CD4-positive, alpha-beta T cell (primary cell): ENCODE measurements at regions not wholly inside any gene's neighbourhood (a gene's known extent, or its start where the extent isn't known, plus 50 kb on each side); places are given as distances from the start of the nearest gene placed in this dataset.

Experiments
- ATAC-seq: fragments of 200-7000 bp; cut with Tn5 transposase; one replicate; pipeline ENCODE4 v1.10.0; 2022; ENCODE audit warnings: mild to moderate bottlenecking; ENCODE audit not compliant: poor library complexity
- CTCF ChIA-PET: fragments of 350-600 bp; sonication (Branson Sonifier 250); formaldehyde crosslinking; loops from one replicate; lab custom pipeline; 2021; ENCODE audit warnings: antibody characterized with exemption, inconsistent platforms; lab: Charles Lee
- POLR2A ChIA-PET: fragments of 350-600 bp; sonication (Branson Sonifier 250); formaldehyde crosslinking; loops from one replicate; lab custom pipeline; 2021; ENCODE audit warnings: antibody characterized with exemption, inconsistent platforms; lab: Charles Lee
- DNase-seq, 14 experiments: peaks; one replicate each; pipeline ENCODE4 v3.0.0-alpha.2; 2013 to 2020; ENCODE audit warnings: mixed read lengths in 2 of 14
- H3K27ac ChIP-seq, 2 donors: one replicate each; pipeline versions ENCODE4 v1.5.1 to v1.7.0; 2013; ENCODE audit warnings: low read length in 2 of 2, low read depth in 1 of 2, mild to moderate bottlenecking in 1 of 2
- H3K27me3 ChIP-seq, 2 experiments: 1 replicate in 1 of 2; 2 replicates in 1 of 2; pipeline versions ENCODE4 v1.6.1 to v1.7.0; 2013; ENCODE audit warnings: low read length in 2 of 2, control low read depth in 1 of 2, mild to moderate bottlenecking in 1 of 2, moderate library complexity in 1 of 2; ENCODE audit not compliant: insufficient read depth in 2 of 2, control insufficient read depth in 1 of 2
- H3K36me3 ChIP-seq: one replicate; pipeline ENCODE4 v1.6.1; 2013; ENCODE audit warnings: low read length, control low read depth; ENCODE audit not compliant: insufficient read depth
- H3K4me1 ChIP-seq: one replicate; pipeline ENCODE4 v1.6.1; 2013; ENCODE audit warnings: low read length, control low read depth; ENCODE audit not compliant: insufficient read depth
- H3K4me3 ChIP-seq: one replicate; pipeline ENCODE4 v1.5.1; 2013; ENCODE audit warnings: mild to moderate bottlenecking, low read length, moderate library complexity
- H3K9me3 ChIP-seq, 2 experiments: 1 replicate in 1 of 2; 2 replicates in 1 of 2; pipeline versions ENCODE4 v1.6.1 to v1.7.0; 2013; ENCODE audit warnings: low read length in 2 of 2, mild to moderate bottlenecking in 2 of 2, control low read depth in 1 of 2, moderate library complexity in 1 of 2; ENCODE audit not compliant: control insufficient read depth in 1 of 2, insufficient read depth in 1 of 2
- H3K27ac Mint-ChIP-seq: one replicate; pipeline ENCODE4 v1.8.0; 2020; ENCODE audit warnings: mixed read lengths
- H3K27me3 Mint-ChIP-seq: one replicate; pipeline ENCODE4 v1.8.0; 2021; ENCODE audit warnings: mixed read lengths
- H3K36me3 Mint-ChIP-seq: one replicate; pipeline ENCODE4 v1.8.0; 2021; ENCODE audit warnings: low read depth, mixed read lengths
- H3K4me1 Mint-ChIP-seq: one replicate; pipeline ENCODE4 v1.8.0; 2021; ENCODE audit warnings: low read depth, mixed read lengths
- H3K4me3 Mint-ChIP-seq: one replicate; pipeline ENCODE4 v1.8.0; 2020; ENCODE audit warnings: mild to moderate bottlenecking, mixed read lengths
- H3K9me3 Mint-ChIP-seq: one replicate; pipeline ENCODE4 v1.8.0; 2020; ENCODE audit warnings: mixed read lengths
- CTCF ChIP-seq: fragments of 200-600 bp; IDR thresholded peaks from one replicate; pipeline ENCODE4 v1.8.0; 2022; ENCODE audit warnings: antibody characterized with exemption, mild to moderate bottlenecking
- intact Hi-C, 2 experiments: fragments of 100-400 bp; cut with DNase I in 1 of 2; cut with micrococcal nuclease in 1 of 2; formaldehyde crosslinking; loops; one replicate each; pipeline versions ENCODE4 v1.15.1 to v1.9.0; 2023 to 2025; cut with DNase I, micrococcal nuclease

- Histone ChIP-seq H3K9me3 (no peaks in the 10 kb centered on the region), H3K4me3 (no peak overlapping the region), H3K27me3 (no peaks in the 10 kb centered on the region), H3K27ac (no peak overlapping the region), H3K4me1 (peaks cover 5% of the 10 kb centered on the region), H3K36me3 (no peaks in the 10 kb centered on the region)
- no peaks in the 10 kb centered on the region for H3K9me3 Mint-ChIP-seq
- no peak for ATAC-seq
- ChIA-PET CTCF (interaction anchor here (1.1 to 7.1 kb wide), 5 partner anchors 16 to 297 kb away, joined by 3 to 96 read pairs (median 14); no protein-coding TSS in a partner anchor), POLR2A (interaction anchor here (1.1 kb wide), 1 partner anchor 142 kb away, joined by 3 read pairs; no protein-coding TSS in a partner anchor)
- no peak overlapping the region for H3K4me3 Mint-ChIP-seq
- intact Hi-C loops, result loop anchor here in 1 of 2 experiments (5.0 kb wide), 1 partner anchor 424 kb away; no protein-coding TSS in a partner anchor
- no peak for DNase-seq
- no peak for TF ChIP-seq CTCF
- H3K27ac Mint-ChIP-seq, result no peak overlapping the region
- H3K36me3 Mint-ChIP-seq, result no peaks in the 10 kb centered on the region
- H3K4me1 Mint-ChIP-seq, result peaks cover 5% of the 10 kb centered on the region
- no peaks in the 10 kb centered on the region for H3K27me3 Mint-ChIP-seq
Measured at GRCh38 chr3:46080969-46081345, 53.7 kb upstream of the XCR1 start.

- CTCF ChIA-PET, result interaction anchor here (1.1 to 7.1 kb wide), 6 partner anchors 15 to 298 kb away, joined by 3 to 96 read pairs (median 10); no protein-coding TSS in a partner anchor
- Mint-ChIP-seq H3K27ac (no peak overlapping the region), H3K36me3 (no peaks in the 10 kb centered on the region), H3K4me1 (peaks cover 5% of the 10 kb centered on the region), H3K9me3 (no peaks in the 10 kb centered on the region), H3K4me3 (no peak overlapping the region), H3K27me3 (no peaks in the 10 kb centered on the region)
- no peak overlapping the region for H3K4me3 ChIP-seq
- ATAC-seq, result no peak
- DNase-seq, result no peak
- peaks cover 5% of the 10 kb centered on the region for H3K4me1 ChIP-seq
- intact Hi-C loops, result loop anchor here in 1 of 2 experiments (5.0 kb wide), 1 partner anchor 423 kb away; no protein-coding TSS in a partner anchor
- no peaks in the 10 kb centered on the region for H3K9me3 ChIP-seq
- no peak overlapping the region for H3K27ac ChIP-seq
- TF ChIP-seq CTCF, result no peak
- no peaks in the 10 kb centered on the region for H3K27me3 ChIP-seq
- H3K36me3 ChIP-seq, result no peaks in the 10 kb centered on the region
- POLR2A ChIA-PET, result interaction anchor here (0.6 to 1.1 kb wide), 2 partner anchors 70 to 142 kb away, joined by 3 read pairs; no protein-coding TSS in a partner anchor
Measured at GRCh38 chr3:46080124-46080968, 53.1 kb upstream of the XCR1 start.

- TF ChIP-seq CTCF, result peak; percentile 100
- H3K27me3 Mint-ChIP-seq, result no peaks in the 10 kb centered on the region
- no peak overlapping the region for H3K27ac Mint-ChIP-seq
- H3K4me1 Mint-ChIP-seq, result peaks cover 5% of the 10 kb centered on the region
- ATAC-seq, result peak; percentile 100
- ChIA-PET POLR2A (interaction anchor here (0.6 to 4.9 kb wide), 5 partner anchors 14 to 140 kb away, joined by 3 to 24 read pairs (median 7); partner anchors contain the start of gene CXCR6), CTCF (interaction anchor here (0.6 to 7.1 kb wide), 44 partner anchors 9 to 419 kb away, joined by 3 to 96 read pairs (median 4); partner anchors contain the start of genes CXCR6 and XCR1)
- peak; percentile 73 to 96 (median 88) for DNase-seq
- Histone ChIP-seq H3K9me3 (no peaks in the 10 kb centered on the region), H3K27me3 (no peaks in the 10 kb centered on the region), H3K27ac (no peak overlapping the region), H3K36me3 (no peaks in the 10 kb centered on the region), H3K4me1 (peaks cover 5% of the 10 kb centered on the region), H3K4me3 (no peak overlapping the region)
- H3K4me3 Mint-ChIP-seq, result no peak overlapping the region
- no peaks in the 10 kb centered on the region for H3K36me3 Mint-ChIP-seq
- intact Hi-C loops, result loop anchor here (1.0 to 10.0 kb wide), 10 partner anchors 24 to 1044 kb away; partner anchors contain the start of genes CCR5 (in 1 of the 2) and FYCO1 (in 1 of the 2)
- H3K9me3 Mint-ChIP-seq, result no peaks in the 10 kb centered on the region
Measured at GRCh38 chr3:46078712-46079400, 51.6 kb upstream of the XCR1 start.
